OCI-LY3 (cell line): ENCODE measurements at regions not wholly inside any gene's neighbourhood (a gene's known extent, or its start where the extent isn't known, plus 50 kb on each side); places are given as distances from the start of the nearest gene placed in this dataset.

ENCODE experiments used
- H2AFZ ChIP-seq: fragments of 200-600, 300-600 bp; shearing (Covaris generic); 2 replicates; pipeline ENCODE4 v1.6.0; 2014; ENCODE audit warnings: antibody characterized with exemption, low read depth, low read length
- H3K27ac ChIP-seq: fragments of 200-600, 300-600 bp; sonication (generic); 2 replicates; pipeline ENCODE4 v1.5.1; 2014; ENCODE audit warnings: mild to moderate bottlenecking, low read length, moderate library complexity, mixed read lengths
- H3K27me3 ChIP-seq: fragments of 200-600, 300-600 bp; sonication (generic); 2 replicates; pipeline ENCODE4 v1.6.1; 2014; ENCODE audit warnings: low read depth, low read length, mixed read lengths
- H3K36me3 ChIP-seq: fragments of 200-600, 300-600 bp; sonication (generic); replicated peaks from 2 replicates; pipeline ENCODE3; 2014; ENCODE audit warnings: low read depth, low read length, mixed read lengths
- H3K4me1 ChIP-seq: fragments of 300-600, 200-600 bp; sonication (generic); 2 replicates; pipeline ENCODE4 v1.6.1; 2014; ENCODE audit warnings: low read length, mixed read lengths
- H3K4me2 ChIP-seq: fragments of 200-600, 300-600 bp; sonication (generic); 2 replicates; pipeline ENCODE4 v1.6.1; 2014; ENCODE audit warnings: low read length, mixed read lengths
- H3K4me3 ChIP-seq: fragments of 300-600, 200-600 bp; sonication (generic); 2 replicates; pipeline ENCODE4 v1.5.1; 2014; ENCODE audit warnings: antibody characterized with exemption, mild to moderate bottlenecking, low read length, moderate library complexity
- H3K79me2 ChIP-seq: fragments of 300-600, 200-600 bp; shearing (Covaris generic); 2 replicates; pipeline ENCODE4 v1.6.1; 2014; ENCODE audit warnings: mild to moderate bottlenecking, low read length, mixed read lengths
- H3K9ac ChIP-seq: fragments of 300-600, 200-600 bp; shearing (Covaris generic); 2 replicates; pipeline ENCODE4 v1.6.0; 2014; ENCODE audit warnings: mild to moderate bottlenecking, low read length, moderate library complexity
- H3K9me3 ChIP-seq: fragments of 200-600, 300-600 bp; shearing (Covaris generic); 2 replicates; pipeline ENCODE4 v1.6.1; 2014; ENCODE audit warnings: low read length, mixed read lengths; ENCODE audit not compliant: insufficient read depth
- H4K20me1 ChIP-seq: fragments of 200-600, 300-600 bp; sonication (generic); 2 replicates; pipeline ENCODE4 v1.6.1; 2016; ENCODE audit warnings: low read length, mixed read lengths; ENCODE audit not compliant: insufficient read depth
- CTCF ChIP-seq: fragments of 200-600, 300-600 bp; sonication (generic); IDR thresholded peaks from 2 replicates; pipeline ENCODE4 v1.5.1; 2014; ENCODE audit warnings: antibody characterized with exemption, low read length, low read depth
- EZH2phosphoT487 ChIP-seq: fragments of 200-600 bp; shearing (Covaris generic); IDR thresholded peaks from 2 replicates; pipeline ENCODE4 v1.6.1; 2018; ENCODE audit warnings: antibody characterized with exemption, mixed run types, low read depth

- peak overlapping the region; percentile 59; the same call in 1 of the 2 replicates for H3K9ac ChIP-seq
These were observed 55.5 kb upstream of the CCDC167 start for GRCh38 chr6:37555040-37555781.

GRCh38 chr6:37554480-37554819, 54.8 kb upstream of the CCDC167 start:
- Histone ChIP-seq H3K79me2 (no peaks in the 10 kb centered on the region), H3K27ac (peak overlapping the region; percentile 74), H3K9ac (peak overlapping the region; percentile 59; the same call in 1 of the 2 replicates), H4K20me1 (no peaks in the 10 kb centered on the region), H3K4me3 (peak overlapping the region; percentile 53), H3K27me3 (no peaks in the 10 kb centered on the region), H2AFZ (peak overlapping the region; percentile 36), H3K4me2 (peak overlapping the region; percentile 76), H3K4me1 (peaks cover 98% of the 10 kb centered on the region), H3K9me3 (no peaks in the 10 kb centered on the region), H3K36me3 (no peaks in the 10 kb centered on the region)
- no peak for TF ChIP-seq CTCF
- no peak for TF ChIP-seq EZH2phosphoT487

More at GRCh38 chr6:37555040-37555781, 55.5 kb upstream of the CCDC167 start:
- H4K20me1 ChIP-seq: no peaks in the 10 kb centered on the region
- H3K36me3 ChIP-seq: no peaks in the 10 kb centered on the region
- no peaks in the 10 kb centered on the region for H3K79me2 ChIP-seq
- H3K9me3 ChIP-seq: no peaks in the 10 kb centered on the region
- peak overlapping the region; percentile 74 for H3K27ac ChIP-seq
- peak overlapping the region; percentile 53; the same call in 1 of the 2 replicates for H3K4me3 ChIP-seq
- peak overlapping the region; percentile 76 for H3K4me2 ChIP-seq
- no peaks in the 10 kb centered on the region for H3K27me3 ChIP-seq
- H2AFZ ChIP-seq: peak overlapping the region; percentile 81
- TF ChIP-seq CTCF (no peak), EZH2phosphoT487 (no peak)
- peaks cover 98% of the 10 kb centered on the region for H3K4me1 ChIP-seq

- no peak overlapping the region; the same call in 1 of the 2 replicates for H3K9ac ChIP-seq
- no peaks in the 10 kb centered on the region for H3K79me2 ChIP-seq
- H3K36me3 ChIP-seq: no peaks in the 10 kb centered on the region
- peaks cover 98% of the 10 kb centered on the region for H3K4me1 ChIP-seq
- TF ChIP-seq EZH2phosphoT487 (no peak), CTCF (no peak)
- no peak overlapping the region for H3K4me2 ChIP-seq
- H2AFZ ChIP-seq: no peak overlapping the region
- no peak overlapping the region for H3K4me3 ChIP-seq
- 0 out of 2 replicates have a peak overlapping the region, but pooled peaks have one; percentile 4 for H3K27ac ChIP-seq
- no peaks in the 10 kb centered on the region for H3K27me3 ChIP-seq
- H4K20me1 ChIP-seq: no peaks in the 10 kb centered on the region
- H3K9me3 ChIP-seq: no peaks in the 10 kb centered on the region
These were observed 52.6 kb upstream of the CCDC167 start for GRCh38 chr6:37552267-37552666.

- H3K27ac ChIP-seq: peak overlapping the region; percentile 83; the same call in 1 of the 2 replicates
- H3K79me2 ChIP-seq: no peaks in the 10 kb centered on the region
- H3K27me3 ChIP-seq: no peaks in the 10 kb centered on the region
- H3K9ac ChIP-seq: no peak overlapping the region
- no peaks in the 10 kb centered on the region for H3K9me3 ChIP-seq
- H3K4me3 ChIP-seq: no peak overlapping the region
- H3K4me2 ChIP-seq: peak overlapping the region; percentile 70; the same call in 1 of the 2 replicates
- H2AFZ ChIP-seq: no peak overlapping the region
- H4K20me1 ChIP-seq: no peaks in the 10 kb centered on the region
- TF ChIP-seq CTCF (no peak), EZH2phosphoT487 (no peak)
- no peaks in the 10 kb centered on the region for H3K36me3 ChIP-seq
- H3K4me1 ChIP-seq: peaks cover 96% of the 10 kb centered on the region
These were observed 52.2 kb upstream of the CCDC167 start for GRCh38 chr6:37551867-37552266.
